NCI-H1436 (cell line): ENCODE measurements at regions not wholly inside any gene's neighbourhood (a gene's known extent, or its start where the extent isn't known, plus 50 kb on each side); places are given as distances from the start of the nearest gene placed in this dataset.
"Not testable (repeated sequence)": the region's sequence is repeated elsewhere in the genome, so short reads cannot be mapped to it uniquely, and the experiment has no call there.

Experiments
- DNase-seq: peaks from one replicate; lab custom pipeline; 2025; lab: John Stamatoyannopoulos, UW

DNA sequence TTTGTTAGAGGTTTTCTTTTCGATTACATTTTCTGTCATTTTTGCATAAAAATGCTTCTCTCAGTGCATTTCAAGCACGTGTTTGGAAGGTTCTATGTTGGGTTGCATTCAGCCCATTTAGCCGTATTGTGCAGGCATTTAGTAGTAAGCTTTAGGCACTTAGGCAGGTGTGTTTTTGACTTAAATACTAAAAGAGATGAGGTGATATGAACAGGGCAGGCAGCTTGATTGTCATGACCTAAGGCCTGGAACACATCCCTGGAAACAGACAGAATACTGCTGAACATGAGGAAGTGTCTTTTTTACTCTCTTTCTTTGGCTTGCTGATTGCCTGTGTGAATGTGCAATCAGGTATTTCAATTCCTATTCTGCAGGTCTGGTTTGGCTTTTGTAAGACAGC lies 610.5 kb upstream of the MAN1A1 start:
- DNase-seq, result no peak

DNA sequence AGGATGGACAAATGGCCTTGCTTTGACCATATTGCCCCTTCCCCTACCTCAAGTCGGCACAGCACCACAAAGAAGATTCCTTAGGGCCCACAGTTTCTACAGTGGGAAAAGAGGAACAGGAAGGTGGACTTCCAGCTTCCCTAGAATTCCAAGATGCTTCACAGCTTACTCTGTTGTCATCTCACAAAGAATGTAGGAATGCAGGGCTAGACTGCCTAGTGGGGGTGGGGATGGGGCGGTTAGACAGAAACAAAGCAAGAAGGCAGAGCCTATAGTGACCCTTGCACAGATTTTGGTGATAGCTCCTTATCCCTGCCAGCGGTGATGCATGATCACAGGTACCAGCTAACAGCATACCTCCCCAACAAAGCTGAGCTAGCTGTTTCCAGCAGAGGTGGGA lies 607.6 kb upstream of the MAN1A1 start:
- DNase-seq, result no peak

DNA sequence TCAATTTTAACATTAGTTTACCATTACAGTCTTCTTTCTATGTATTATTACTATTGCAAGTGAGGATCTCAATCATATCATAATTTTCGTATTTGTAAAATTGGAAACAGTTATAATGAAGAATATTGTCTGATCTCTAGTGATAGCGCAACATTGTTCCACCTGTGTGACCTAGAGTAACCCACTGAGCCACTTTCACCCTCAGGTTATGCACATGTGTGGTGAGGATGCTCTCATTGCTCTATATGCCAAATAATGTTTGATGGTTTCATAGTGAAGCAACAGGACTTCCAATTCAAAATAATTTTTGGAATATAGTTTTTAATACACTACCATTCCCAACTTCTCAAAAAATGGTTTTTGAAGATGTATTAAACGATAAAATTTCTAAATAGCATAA lies 603.1 kb upstream of the MAN1A1 start:
- no peak for DNase-seq

DNA sequence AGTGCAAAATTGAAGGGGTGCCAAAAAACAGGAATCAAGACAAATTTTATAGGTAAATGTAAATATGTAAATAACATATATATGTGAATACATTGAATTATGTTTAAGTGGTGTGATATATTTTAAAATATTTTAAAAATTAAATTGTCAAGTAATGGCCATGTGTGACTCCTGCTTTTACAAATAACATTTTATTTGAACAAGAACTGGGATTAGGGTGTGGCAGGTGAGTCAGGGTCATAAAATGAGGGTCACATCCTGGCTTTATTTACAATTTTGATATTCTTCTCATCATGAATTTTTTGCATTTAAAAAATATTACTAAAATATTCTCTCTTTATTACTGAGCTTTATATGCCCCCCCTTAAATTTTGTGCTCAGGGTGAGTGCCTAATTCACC lies 601.1 kb upstream of the MAN1A1 start:
- no peak for DNase-seq

DNA sequence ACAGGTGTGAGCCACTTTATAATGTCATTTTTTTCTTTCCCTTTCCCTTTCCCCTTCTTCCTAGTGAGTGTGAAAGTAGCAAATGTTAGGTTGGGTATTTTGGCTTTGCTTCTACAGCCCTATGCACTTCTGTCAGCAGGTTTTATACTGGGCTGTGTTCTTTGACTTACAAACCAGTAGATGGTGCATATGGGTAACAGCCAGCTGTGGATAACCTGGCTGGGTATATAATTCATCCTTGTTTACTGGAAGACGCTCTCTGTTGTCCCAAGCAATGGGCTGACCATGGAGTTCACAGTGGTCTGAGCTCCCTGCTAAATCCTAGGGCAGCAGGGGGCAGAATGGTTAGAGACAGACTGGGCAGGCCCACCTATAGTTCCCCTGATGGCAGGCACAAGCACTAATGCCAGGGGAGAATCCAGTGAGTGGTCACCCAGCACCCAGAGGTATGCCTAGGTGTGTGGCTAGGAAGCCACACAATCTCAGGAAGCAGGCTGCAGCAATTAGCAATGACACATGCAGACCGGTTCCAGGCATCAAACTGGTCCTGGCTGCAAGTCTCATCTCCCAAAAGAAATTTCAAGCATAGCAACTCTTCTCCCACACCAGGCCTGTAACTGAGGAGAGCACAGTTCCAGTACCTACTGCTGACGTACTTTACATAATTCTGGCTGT lies 592.7 kb upstream of the MAN1A1 start:
- DNase-seq, result no peak

DNA sequence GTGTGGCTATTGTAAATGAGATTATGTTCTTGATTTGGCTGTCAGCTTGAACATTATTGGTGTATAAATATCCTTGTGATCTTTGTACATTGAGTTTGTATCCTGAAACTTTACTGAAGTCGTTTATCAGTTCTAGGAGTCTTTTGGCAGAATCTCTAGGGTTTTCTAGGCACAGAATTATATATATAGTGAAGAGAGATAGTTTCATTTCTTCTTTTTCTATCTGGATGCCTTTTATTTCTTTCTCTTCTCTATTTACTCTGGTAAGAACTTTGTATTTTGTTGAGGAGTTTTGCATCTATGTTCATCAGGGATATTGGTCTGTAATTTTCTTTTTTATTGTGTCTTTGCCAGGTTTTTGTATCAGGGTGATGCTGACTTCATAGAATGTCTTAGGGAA lies 589.2 kb upstream of the MAN1A1 start:
- no peak for DNase-seq

DNA sequence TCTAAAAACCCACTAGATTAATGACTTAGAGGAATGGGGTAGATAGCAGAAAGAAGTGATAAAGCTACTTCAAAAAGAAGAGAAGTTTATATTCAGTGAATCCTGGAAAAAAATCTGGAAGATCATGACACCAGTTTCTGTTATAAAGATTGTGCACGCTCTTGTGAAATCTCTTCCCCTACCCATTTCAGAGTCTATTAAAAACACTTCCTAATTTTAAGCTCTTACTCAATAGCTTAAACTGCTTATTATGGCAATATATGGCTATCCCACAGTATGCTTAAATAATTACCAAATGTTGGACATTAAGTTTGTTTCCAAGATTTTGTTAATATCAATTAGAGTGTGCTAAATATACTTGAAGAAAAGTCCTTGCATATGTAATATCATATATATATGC lies 585.3 kb upstream of the MAN1A1 start:
- DNase-seq, result no peak

DNA sequence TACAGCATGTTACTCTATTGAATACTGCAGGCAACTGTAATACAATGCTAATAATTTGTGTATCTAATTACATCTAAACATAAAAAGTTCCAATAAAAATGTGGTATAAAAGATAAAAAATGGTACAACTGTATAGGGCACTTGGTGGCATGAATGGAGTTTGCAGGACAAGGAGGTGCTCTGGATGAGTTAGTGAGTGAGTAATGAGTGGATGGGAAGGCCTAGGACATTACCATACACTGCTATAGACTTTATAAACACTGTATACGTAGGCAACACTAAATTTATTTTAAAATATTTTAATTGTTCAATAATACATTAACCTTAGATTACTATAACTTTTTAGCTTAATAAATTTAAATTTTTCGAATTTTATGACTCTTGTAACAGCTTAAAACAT lies 579.6 kb upstream of the MAN1A1 start:
- DNase-seq, result no peak

DNA sequence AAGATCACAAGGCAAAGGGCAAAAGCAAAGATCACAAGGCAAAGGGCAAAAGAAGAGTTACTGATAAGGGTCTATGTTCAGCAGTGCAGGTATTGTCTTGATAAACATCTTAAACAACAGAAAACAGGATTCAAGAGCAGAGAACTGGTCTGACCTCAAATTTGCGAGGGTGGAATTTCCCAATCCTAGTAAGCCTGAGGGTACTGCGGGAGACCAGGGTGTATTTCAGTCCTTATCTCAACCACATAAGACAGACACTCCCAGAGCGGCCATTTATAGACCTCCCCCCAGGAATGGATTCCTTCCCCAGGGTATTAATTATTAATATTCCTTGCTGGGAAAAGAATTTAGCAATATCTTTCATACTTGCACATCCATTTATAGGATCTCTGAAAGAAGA lies 575.3 kb upstream of the MAN1A1 start:
- DNase-seq, result not testable (repeated sequence)

DNA sequence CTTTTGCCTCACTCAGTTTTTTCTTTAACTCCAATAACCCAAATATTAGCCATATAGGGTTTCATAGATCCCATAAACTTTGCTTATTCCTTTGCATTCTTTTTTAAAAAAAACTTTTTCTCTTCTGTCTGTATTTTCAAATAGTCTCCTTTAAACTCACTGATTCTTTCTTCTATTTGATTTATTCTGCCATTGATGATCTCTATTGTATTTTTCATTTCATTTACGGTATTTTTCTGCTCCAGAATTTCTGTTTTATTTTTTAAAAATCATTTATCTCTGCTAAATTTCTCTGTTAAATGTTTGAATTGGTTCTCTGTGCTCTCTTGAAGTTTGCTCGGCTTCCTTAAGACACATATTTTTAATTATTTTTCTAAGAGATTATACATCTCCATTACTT lies 573.3 kb upstream of the MAN1A1 start:
- DNase-seq, result no peak

DNA sequence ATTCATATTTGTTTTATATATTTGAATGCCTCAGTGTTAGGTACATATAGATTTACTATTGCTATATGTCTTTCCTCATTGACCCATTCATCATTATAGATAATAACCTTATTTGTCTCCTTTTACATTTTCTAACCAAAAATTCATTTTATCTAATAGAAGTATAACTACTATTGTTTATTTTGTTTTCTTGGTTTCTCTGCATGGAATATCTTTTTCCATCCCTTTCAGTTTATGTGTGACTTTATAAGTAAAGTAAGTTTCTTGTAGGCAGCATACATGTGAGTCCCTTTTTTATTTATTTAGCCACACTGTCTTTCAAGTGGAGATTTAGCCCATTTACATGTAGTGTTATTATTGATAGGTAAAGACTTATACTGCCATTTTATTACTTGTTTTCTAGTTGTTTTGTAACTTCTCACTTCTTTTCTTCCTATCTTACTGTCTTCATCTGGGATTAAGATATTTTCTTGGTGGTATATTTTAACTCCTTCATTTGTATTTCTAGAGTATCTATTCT lies 572.0 kb upstream of the MAN1A1 start:
- no peak for DNase-seq

DNA sequence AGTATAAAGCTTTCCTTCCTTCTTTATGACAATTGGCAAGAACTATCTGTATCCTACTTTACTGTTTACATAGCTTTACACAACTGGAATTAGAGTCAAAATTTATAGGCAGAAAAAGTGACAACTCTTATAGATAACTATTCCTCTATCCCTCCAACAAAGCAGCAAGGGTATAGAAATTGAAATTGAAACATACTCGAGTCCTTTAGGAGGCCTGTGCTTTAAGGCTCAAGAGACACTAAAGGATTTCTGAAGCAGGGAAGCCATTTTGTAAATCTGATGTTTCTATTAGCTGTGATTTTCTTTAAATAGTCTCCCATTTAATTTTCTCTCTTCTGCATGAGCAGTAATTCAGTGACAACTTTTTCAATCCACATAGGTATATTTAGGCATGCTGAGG lies 567.6 kb upstream of the MAN1A1 start:
- DNase-seq, result no peak

DNA sequence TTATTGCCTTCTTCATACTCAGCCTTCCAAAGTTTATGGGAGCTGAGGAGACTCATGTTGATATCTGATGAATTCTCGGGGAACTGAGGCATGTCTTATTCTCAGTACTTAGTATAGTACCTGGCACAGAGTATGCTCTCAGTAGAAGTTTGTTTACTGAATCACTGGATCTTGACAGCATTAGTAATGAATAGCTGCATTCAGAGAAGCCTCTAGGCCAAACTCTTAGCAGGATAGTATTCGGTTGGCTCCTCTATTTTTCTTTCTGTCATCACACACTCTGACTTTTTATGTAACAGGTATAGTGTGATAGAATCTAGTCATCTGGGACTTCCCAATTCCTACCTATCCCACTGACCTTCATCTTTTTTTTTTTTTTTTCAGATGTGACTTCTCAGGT lies 566.4 kb upstream of the MAN1A1 start:
- DNase-seq, result no peak

DNA sequence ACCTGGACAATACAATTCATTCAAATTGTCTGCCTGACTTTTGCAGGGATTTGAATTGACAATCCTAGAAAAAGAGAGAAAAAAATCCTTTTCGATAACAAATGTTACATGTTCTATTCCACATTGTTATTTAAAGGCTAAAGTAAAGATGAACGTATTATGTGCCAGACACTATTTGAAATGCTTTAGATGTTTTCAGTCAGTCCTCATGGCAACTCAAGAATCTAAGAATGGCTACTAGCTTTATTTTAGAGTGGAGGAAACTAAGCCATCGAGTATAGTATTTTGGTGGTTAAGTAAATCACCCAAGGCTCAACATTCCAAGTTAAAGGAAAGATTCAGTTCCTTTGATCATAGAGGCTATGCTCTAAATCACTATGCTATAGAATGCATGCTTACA lies 558.6 kb upstream of the MAN1A1 start:
- DNase-seq, result no peak

DNA sequence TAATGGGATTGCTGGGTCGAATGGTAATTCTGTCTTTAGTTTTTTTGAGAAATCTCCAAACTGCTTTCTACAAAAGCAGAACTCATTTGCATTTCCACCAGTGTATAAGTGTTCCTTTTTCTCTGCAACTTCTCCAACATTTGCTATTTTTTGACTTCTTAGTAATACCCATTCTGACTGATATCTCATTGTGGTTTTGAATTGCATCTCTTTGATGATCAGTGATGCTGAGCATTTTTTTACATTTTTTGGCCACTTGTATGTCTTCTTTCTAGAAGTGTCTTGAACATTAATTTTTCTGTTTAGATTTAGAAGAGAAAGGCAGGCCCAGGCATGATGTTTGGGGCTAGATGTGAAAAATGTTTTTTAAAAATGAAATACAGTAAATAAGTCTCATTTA lies 553.1 kb upstream of the MAN1A1 start:
- no peak for DNase-seq

DNA sequence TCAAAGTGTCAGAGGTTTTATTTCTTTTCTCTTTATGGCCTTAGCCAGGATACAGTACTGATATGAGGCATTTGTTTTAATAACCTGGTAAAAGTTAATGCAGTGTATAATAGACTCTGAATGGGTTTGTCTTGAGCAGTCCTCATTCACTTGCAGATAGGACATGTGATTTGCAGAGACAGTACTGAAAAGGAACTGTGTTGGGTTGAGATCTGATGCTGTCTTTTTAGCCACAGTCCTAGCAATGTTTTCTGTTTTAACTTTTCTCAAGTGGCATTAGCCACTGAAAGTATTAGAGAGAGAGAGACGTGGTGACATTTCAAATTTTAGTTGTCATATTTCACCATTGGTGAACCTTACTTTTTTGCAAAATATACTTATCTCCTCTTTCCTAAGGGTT lies 547.2 kb upstream of the MAN1A1 start:
- DNase-seq, result no peak

DNA sequence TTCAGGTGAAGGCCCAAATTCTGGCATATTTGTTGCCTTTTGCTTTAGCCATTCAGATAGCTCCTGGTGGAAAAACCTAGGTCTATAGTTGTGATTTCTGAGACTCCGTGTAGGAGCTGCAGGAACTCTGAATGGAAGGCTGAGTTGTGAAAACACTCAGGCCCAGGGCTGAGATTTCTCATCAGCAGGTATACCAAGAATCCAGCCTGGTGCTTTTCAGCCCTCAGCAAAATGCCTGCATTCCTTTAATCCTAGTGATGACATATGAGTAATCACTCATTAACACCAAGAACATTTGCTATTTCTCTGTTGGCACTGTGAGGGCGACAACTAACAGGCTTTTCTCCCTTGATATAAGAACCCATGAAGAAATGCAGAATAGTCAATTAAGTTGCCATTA lies 546.1 kb upstream of the MAN1A1 start:
- no peak for DNase-seq

DNA sequence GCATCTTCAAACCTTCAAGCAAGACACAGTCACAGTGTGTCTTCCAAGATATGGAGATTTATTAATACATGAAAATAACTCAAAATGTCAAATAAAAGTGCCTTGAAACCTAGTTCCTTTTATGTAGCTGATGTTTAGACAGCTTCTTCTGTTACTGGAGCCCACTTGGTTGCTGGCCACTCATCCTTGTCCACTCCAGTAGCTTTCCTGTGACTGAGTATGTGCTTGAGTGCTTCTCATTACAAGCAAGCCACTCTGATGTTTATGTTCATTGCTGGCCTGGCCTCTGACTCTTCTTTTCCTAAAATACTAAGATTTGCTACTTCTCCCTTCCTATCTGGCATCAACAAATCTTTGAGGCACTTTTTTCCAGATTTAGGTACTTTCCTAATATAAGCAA lies 545.2 kb upstream of the MAN1A1 start:
- no peak for DNase-seq

DNA sequence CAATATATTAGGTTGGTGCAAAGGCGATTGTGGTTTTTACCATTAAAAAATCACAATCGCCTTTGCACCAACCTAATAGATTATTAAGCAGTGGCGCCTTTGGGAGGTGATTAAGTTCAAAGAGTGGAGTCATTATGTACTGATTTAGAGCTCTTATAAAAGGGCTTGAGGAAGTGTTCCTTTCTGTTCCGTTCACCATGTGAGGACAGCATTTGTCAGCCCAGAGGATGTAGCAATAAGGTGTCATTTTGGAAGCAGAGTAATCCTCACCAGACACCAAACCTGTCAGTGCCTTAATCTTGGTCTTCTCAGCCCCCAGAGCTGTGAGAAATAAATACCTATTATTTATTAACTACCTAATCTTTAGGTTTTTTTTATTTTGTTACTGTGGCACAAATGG lies 542.1 kb upstream of the MAN1A1 start:
- DNase-seq, result no peak

DNA sequence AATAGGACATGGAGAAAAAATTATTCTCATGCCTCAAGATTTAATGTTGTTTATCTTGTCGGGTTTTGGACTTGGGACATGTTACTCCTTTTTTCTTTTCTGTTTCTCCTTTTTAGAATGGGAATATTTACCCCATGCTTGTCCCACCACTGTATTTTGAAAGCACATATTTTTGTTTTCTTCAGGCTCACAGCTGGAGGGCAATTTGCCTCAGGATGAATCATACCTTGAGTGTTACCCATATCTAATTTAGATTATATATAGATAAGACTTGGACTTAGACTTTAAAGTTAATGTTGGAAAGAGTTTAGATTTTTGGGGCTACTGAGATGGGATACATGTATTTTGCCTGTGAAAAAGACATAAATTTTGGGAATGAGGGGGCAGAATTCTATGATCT lies 541.6 kb upstream of the MAN1A1 start:
- no peak for DNase-seq

DNA sequence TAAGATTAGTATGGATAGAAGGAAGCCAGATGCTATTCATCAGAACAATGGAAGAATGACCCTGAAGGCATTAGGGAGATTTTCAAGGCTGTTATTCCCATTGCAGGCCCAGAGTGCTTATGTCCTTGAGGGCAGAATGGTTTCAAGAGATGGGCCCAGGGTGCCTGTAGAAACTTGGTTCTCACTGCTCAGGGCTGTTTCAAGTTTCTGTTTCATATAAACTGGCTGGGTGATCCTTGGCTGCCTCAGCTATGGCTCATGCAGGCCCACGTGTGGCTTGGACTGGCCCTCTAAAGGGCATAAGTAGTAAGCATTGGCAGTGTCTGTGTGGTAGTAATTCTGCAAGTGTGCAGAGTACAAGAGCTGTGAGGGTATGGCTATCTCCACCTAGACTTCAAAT lies 540.9 kb upstream of the MAN1A1 start:
- DNase-seq, result no peak

DNA sequence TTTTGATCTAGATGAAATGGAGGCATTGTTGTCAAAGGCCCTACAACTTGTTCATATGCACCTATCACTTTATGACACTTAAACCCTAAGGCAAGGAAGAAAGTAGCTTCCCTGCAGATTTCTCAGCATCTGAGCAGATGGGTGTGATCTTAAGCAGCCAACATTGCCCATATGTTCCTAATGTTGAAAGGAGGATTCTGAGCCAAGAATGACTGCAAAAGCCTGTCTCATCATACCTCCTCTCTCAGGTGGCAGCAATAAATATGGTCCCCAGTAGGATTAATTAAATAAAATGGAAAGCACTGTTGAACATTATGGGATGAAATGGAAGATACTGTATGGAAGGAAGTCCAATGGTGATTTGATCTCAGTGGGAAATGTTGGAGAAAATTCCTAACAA lies 538.1 kb upstream of the MAN1A1 start:
- no peak for DNase-seq

DNA sequence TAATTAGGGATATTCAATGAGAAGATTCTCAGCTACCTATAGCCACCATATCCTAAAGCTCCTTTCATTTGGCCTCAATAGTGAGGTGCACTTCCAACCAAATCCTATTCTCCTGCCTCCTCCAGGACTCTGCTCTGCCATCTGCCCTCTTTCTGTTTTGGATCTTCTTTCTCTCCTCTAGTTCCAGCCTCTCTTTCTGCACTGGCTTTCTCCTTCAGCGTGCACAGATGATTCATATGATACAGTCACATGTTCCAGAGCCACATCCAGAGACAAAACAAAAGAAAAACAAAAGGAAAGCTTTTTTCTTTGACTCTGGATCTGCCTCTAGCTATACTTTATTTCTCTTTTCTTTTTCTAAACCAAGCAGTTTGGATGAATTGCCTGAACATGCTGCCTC lies 531.9 kb upstream of the MAN1A1 start:
- DNase-seq, result no peak

DNA sequence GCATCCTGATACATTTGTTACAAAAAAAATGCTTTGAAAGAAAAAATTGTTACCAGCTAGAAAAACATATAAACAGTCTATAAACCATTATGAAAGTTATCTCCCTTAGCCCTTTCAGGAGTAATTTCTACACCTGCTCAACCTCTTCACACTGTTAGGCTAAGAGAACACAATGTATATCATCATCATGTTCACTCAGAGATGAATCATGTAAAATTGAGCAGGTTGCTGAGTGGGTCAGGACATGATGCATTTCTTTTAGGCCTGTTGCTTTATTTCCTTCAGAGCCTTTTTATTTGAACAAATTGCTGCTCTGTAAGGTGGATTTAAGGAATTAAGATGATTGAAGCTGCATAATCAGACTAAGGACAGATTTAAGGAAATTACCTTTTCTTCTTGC lies 531.3 kb upstream of the MAN1A1 start:
- DNase-seq, result no peak

DNA sequence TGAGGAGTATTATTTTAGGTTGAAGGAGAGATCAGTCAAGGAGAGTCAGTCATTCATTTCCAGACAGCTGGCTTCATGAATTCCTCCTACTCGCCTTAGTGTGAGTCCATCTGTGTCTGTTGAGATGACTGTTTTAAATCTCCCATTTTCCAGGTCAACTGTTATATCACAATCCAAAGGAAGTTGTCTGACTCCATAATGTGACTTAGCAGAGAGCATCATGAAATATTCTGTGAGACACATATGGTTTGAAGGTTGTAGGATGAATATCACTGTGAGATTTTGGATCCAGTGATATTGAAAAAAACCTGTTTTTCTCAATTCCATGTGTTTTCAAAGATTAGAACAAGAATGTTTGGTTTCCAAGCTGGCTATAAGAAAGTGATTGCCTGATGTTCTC lies 530.2 kb upstream of the MAN1A1 start:
- no peak for DNase-seq
